ENCODE measurements at regions not wholly inside any gene's neighbourhood (a gene's known extent, or its start where the extent isn't known, plus 50 kb on each side); places are given as distances from the start of the nearest gene placed in this dataset.

GRCh38 chr9:3648722-3649246 lies 123.0 kb upstream of the RFX3 start:
- TF ChIP-seq CEBPB (IDR thresholded peaks at IDR 0.05) (no peak), CTCF (IDR thresholded peaks at IDR 0.05) (no peak), CHD2 (IDR thresholded peaks at IDR 0.05; ENCODE audit: low read length, partially characterized antibody) (no peak), NFE2L2 (conservative IDR thresholded peaks at IDR 0.05; ENCODE audit: low read length) (no peak), RAD21 (conservative IDR thresholded peaks at IDR 0.05 in 1 of 2, IDR thresholded peaks at IDR 0.05 in 1 of 2) (no peak), POLR2A (IDR thresholded peaks at IDR 0.05; ENCODE audit: low read length) (no peak), MAFK (IDR thresholded peaks at IDR 0.05; ENCODE audit: partially characterized antibody) (no peak), ELK1 (IDR thresholded peaks at IDR 0.05; ENCODE audit: low read depth, low read length) (no peak), RNF2 (IDR thresholded peaks at IDR 0.05; ENCODE audit: borderline replicate concordance, low read depth) (no peak), RFX5 (IDR thresholded peaks at IDR 0.05) (no peak)
